ENCODE measurements at regions not wholly inside any gene's neighbourhood (a gene's known extent, or its start where the extent isn't known, plus 50 kb on each side); places are given as distances from the start of the nearest gene placed in this dataset.

DNA sequence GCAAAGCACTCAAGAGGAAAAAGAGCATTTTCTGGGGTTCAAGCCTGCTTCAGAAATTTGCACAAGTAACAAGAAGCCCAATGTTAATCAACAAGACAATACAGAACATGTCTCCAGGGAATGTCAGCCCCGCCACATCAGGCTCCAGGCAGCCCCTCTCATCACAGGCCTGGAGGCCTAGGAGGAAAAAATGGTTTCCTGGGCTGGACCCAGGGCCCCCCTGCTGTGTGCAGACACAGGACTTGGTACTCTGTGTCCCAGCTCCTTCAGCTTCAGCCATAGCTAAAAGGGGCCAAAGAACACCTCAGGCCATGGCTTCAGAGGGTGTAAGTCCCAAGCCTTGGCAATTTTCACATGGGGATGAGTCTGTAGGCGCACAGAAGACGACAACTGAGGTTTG is 802.9 kb upstream of the KLHL29 start:
- TF ChIP-seq, protein P1, sequence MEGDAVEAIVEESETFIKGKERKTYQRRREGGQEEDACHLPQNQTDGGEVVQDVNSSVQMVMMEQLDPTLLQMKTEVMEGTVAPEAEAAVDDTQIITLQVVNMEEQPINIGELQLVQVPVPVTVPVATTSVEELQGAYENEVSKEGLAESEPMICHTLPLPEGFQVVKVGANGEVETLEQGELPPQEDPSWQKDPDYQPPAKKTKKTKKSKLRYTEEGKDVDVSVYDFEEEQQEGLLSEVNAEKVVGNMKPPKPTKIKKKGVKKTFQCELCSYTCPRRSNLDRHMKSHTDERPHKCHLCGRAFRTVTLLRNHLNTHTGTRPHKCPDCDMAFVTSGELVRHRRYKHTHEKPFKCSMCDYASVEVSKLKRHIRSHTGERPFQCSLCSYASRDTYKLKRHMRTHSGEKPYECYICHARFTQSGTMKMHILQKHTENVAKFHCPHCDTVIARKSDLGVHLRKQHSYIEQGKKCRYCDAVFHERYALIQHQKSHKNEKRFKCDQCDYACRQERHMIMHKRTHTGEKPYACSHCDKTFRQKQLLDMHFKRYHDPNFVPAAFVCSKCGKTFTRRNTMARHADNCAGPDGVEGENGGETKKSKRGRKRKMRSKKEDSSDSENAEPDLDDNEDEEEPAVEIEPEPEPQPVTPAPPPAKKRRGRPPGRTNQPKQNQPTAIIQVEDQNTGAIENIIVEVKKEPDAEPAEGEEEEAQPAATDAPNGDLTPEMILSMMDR (IDR thresholded peaks at IDR 0.05; ENCODE audit: low read depth, low read length), result no peak
- no peak for TF ChIP-seq EZH2phosphoT487 (IDR thresholded peaks at IDR 0.05; ENCODE audit: low read depth)
